ENCODE measurements at regions not wholly inside any gene's neighbourhood (a gene's known extent, or its start where the extent isn't known, plus 50 kb on each side); places are given as distances from the start of the nearest gene placed in this dataset.

DNA sequence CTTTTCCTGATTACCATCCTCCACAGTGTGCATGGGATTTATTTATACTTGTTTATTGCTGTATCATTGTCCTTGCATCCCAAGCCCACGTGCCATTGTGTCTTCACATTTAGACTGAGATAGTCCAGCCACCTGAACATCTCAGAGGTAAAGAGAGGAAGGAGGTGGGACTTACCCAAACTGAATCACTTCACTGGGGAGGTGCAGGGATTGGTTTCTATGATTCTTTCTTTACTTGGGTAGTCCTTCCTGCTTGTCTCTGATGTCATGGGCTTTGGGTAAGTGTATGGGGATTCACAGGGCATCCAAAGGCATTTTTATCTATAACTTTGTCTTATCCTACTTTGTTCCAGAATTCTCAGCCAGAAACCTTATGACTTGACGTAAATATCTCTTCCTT, 141.5 kb upstream of the UMPS start:
- DNase-seq: no peak

DNA sequence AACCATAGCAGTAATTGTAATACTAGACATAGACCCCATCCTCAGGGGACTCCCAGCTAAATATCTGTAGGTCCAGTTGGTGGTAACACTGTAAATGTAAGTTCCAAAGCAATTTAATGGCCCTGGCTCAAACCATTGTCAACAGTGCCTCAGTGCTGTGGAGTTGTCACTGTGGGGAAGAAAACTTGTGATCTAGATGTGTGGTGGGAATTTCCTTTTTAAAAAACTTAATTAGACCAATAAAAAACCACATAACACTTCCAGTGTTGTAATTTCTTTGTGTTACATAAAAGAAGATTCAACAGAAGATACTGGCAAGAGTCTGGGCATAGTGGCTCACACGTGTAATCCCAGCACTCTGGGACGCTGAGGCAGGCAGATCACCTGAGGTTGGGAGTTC, 138.6 kb upstream of the UMPS start:
- DNase-seq: no peak

DNA sequence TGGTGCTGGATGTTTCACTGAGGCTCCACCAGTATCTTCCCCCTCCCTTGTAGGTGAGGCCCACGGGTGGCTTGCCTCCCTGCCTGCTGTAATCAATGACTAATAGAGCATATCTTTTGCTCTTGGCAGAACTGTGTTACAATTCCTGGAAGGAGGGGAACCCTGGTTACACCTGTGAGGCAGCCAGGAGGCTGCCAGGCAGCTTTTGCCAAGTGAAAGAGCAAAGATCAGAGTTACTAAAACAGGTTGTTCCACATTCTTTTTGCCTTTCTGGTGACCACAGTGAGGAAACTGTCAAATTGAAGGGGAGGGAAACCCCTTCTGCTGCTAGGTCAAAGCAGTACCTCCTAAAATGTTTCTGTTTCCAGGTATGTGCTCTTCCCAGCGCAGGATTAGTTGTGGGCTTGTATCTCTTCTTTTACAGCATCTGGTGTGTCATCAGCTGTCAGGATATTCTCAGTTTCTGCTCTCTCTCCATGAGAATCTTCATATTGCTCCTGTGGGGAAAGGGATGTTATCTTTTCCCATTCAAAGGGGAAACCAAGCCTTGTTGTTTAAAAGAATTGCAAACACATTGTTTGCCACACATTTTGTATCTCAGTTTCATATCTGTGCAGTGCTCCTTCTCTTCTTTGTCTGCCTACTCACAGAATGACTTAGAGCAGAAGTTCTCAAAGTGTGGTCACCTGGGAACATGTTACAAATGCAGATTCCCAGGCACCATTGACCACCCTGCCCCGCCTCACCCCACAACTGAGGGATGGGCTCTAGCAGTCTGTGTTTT, 137.4 kb upstream of the UMPS start:
- DNase-seq: no peak

DNA sequence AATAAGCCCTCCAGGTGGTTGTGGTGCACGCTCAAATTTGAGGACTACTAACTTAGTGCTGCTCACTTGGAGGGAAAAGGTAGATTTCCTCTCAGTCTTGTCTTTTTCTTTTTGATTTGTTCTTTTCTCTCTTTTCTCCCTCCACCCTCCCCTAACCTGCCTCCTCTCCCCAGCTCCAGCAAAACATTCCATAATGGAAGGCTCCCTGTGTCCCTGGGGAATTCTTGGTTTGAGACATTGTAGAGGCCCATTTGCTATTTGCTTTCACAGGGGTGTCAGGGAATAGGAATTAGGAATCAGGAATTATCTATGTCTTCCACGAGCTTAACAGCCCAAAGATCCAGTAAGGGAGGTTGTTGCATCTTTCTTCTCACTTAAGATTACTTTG, 136.8 kb upstream of the UMPS start:
- no peak for DNase-seq

DNA sequence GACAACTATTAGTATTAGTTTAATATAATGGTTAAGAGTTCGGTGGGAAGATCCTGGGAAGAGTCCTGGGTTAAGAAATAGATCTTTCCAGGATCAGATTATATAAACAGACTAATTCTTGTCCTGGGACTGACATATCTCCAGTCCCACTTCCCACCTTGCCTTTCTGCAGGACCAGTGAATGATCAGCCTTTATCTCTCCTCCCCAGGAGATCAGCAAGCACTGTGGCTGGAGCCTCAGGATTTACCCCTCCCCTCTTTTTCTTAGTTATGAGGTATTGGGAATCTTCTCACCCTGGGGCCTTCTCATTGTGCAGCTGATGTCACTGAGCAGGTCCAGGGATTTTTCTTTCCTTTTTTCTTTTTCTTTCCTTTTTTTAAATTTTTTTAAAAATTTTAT, 135.7 kb upstream of the UMPS start:
- no peak for DNase-seq

DNA sequence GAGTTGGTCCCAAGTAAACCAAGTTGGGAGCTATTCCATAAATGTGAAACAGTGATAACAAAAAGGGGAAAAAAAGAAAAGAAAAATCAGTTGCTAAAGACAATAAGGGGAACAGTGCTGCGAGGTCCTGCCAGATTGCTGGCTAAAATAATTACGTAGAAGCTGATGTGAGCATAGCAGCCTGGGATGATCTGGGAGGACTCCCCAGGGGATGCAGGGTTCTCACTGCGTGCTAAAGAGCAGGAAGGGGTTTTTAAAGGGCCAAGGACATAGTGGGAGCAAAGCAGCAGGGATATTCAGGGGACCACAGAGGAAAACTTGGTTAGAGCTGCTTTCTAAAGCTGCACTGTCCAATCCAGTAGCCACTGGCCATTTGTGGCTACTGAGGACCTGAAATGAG, 133.0 kb upstream of the UMPS start:
- DNase-seq: no peak

- DNase-seq: no peak
These were observed 132.3 kb upstream of the UMPS start for GRCh38 chr3:124597979-124598378.

- no peak for DNase-seq
These were observed 131.0 kb upstream of the UMPS start for GRCh38 chr3:124599147-124599765.

- DNase-seq: no peak
These were observed 130.2 kb upstream of the UMPS start for GRCh38 chr3:124599779-124600693.

DNA sequence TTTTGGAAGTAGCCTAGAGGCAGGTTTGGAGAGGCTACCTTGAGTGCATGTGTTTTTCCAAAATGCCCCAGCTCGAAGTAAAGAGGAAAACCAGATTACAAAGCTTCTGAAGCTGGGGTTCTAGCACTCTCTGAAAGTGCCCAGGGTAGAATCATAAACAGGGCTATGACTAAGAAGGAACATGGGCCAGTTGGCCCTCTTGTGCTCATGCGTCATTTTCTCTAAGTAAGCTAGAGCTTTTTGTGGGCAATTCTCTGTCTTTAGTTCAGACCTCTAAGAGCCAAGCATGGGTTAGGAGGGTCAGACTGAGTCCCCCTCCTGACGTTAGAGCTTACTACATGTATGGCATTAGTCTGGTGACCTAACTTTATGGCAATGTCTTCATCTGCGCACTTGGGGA, 129.5 kb upstream of the UMPS start:
- peak in 1 of 2 donors; percentile 12 for DNase-seq

- DNase-seq: no peak
These were observed 129.1 kb upstream of the UMPS start for GRCh38 chr3:124601190-124601589.

GRCh38 chr3:124602980-124603627, 127.1 kb upstream of the UMPS start:
- DNase-seq: no peak

- no peak for DNase-seq
These were observed 124.3 kb upstream of the UMPS start for GRCh38 chr3:124605781-124606579.

- no peak for DNase-seq
These were observed 123.1 kb upstream of the UMPS start for GRCh38 chr3:124607163-124607562.

- DNase-seq: no peak
These were observed 120.8 kb upstream of the UMPS start for GRCh38 chr3:124609402-124609801.

DNA sequence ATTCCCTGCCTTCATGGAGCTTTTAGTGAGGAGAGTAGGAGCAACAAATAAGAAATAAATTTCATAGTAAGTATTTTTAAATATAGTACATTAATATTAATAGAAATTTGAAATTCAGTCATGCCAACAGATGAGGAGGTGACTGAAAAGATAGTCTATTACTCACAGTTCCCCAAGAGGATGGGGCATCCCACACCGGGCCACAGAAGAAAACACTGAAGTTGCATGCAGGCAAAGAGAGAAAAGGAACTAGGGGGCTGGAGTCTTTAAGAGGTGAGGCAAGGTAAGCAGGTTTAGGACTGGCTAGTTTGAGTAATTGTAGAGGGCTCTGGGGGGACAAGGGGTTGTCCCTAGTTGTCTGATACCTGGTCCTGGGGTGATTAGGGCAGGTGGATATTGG, 120.1 kb upstream of the UMPS start:
- no peak for DNase-seq

GRCh38 chr3:124611520-124611919, 118.7 kb upstream of the UMPS start:
- no peak for DNase-seq

DNA sequence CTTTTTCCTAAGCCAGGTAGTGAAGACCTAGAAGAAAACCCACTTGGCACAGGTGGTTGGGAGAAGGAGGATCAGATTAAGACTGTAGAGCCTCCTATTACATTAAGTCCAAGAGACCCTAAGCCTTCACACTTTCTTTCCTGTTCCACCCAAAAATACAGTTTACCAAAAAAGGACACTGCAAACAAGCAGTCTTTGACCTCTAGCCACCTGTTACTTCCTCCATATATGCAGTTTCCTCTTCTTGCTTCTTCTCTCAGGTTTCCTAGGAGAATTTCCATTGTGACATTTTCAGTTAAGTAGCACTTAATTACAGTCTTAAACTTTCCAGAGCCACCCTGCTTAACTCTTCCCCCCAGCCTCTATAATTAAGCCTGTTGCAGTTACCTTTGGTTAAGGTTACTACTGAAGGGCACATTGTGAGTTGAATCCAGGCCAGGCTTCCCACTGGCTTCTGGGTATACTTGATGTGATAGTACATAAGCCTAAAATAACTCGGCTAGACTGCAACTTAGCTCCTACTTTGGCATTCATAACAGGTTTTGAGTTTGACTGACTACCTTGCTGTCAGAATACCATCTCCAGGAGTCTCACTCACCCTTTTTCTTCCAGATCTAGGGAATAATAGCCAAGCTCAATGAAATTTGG, 114.2 kb upstream of the UMPS start:
- no peak for DNase-seq

DNA sequence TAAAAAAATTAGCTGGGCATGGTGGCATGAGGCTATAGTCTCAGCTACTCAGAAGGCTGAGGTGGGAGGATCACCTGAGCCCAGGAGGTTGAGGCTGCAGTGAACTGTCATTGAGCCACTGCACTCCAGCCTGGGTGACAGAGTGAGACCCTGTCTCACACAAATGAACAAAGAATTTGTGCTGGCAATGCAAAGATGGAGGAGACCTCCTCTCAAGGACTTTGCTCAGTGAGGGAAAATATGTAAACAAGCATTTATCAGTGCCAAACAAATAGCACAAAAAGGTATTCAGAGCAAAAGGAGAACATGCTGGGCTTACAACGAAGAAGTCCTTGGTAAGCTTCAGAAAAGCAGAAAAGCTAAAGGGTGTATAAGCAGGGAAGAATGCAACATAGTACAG, 113.1 kb upstream of the UMPS start:
- no peak for DNase-seq

DNA sequence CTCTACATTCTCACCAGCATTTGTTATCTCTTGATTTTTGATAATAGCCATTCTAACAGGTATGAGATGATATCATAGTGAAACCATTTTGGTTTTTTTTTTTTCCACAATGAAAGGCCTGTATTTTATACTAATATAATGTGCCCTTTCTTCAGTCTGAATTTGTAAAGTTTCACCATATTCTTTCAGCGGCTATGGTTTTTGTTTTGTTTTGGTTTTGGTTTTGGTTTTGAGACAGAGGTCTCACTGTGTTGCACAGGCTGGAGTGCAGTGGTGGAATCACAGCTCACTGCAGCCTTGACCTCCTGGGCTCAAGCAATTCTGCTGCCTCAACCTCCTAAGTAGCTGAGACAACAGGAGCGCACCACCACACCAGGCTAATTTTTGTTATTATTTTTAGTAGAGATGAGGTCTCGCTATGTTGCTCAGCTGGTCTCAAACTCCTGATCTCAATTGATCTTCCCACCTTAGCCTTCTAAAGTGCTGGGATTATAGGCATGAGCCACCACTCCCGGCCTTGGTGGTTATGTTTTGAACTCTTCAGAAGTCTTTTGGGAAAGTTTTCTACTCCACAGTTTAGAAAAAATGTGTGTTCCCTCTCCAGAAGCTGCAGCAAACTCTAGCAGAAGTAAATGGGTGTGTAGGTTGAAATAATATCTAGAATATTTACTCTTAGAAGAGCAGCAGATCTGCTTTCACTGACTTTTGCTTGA, 110.2 kb upstream of the UMPS start:
- DNase-seq: no peak

- DNase-seq: no peak
These were observed 109.6 kb upstream of the UMPS start for GRCh38 chr3:124620600-124621063.
